ENCODE measurements at regions not wholly inside any gene's neighbourhood (a gene's known extent, or its start where the extent isn't known, plus 50 kb on each side); places are given as distances from the start of the nearest gene placed in this dataset.
"Not testable (repeated sequence)": the region's sequence is repeated elsewhere in the genome, so short reads cannot be mapped to it uniquely, and the experiment has no call there.

GRCh38 chr4:77434299-77435092 is 171.1 kb upstream of the CXCL13 start:
- no peak for DNase-seq
- intact Hi-C loops (cut with DNase I), result loop anchor here (5.0 kb wide), 1 partner anchor 192 kb away; no protein-coding TSS in a partner anchor

GRCh38 chr4:77437079-77437478 is 168.5 kb upstream of the CXCL13 start:
- intact Hi-C loops (cut with DNase I), result no loop called here
- DNase-seq, result no peak

GRCh38 chr4:77438549-77438948 is 167.1 kb upstream of the CXCL13 start:
- DNase-seq, result no peak
- intact Hi-C loops (cut with DNase I), result no loop called here

- intact Hi-C loops (cut with DNase I), result no loop called here
- no peak for DNase-seq
Observed at GRCh38 chr4:77443941-77444340, 161.7 kb upstream of the CXCL13 start.

- DNase-seq, result no peak
Observed at GRCh38 chr4:77445823-77446222, 159.8 kb upstream of the CXCL13 start.

GRCh38 chr4:77446601-77447000 is 159.0 kb upstream of the CXCL13 start:
- DNase-seq, result no peak
- intact Hi-C loops (cut with DNase I), result no loop called here

More at GRCh38 chr4:77445823-77446222, 159.8 kb upstream of the CXCL13 start:
- intact Hi-C loops (cut with DNase I), result no loop called here

GRCh38 chr4:77449171-77449570 is 156.4 kb upstream of the CXCL13 start:
- DNase-seq, result no peak
- intact Hi-C loops (cut with DNase I), result no loop called here

- intact Hi-C loops (cut with DNase I), result no loop called here
- peak in 1 of 10 donors; percentile 42 for DNase-seq
Observed at GRCh38 chr4:77450006-77450405, 155.6 kb upstream of the CXCL13 start.

GRCh38 chr4:77451530-77451929 is 154.1 kb upstream of the CXCL13 start:
- intact Hi-C loops (cut with DNase I), result no loop called here
- no peak for DNase-seq

GRCh38 chr4:77452117-77452516 is 153.5 kb upstream of the CXCL13 start:
- intact Hi-C loops (cut with DNase I); DNase-seq: not testable (repeated sequence)

GRCh38 chr4:77453911-77454310 is 151.7 kb upstream of the CXCL13 start:
- DNase-seq, result no peak
- intact Hi-C loops (cut with DNase I), result no loop called here

GRCh38 chr4:77454858-77455257 is 150.8 kb upstream of the CXCL13 start:
- no peak for DNase-seq
- intact Hi-C loops (cut with DNase I), result no loop called here

GRCh38 chr4:77464100-77464499 is 141.5 kb upstream of the CXCL13 start:
- intact Hi-C loops (cut with DNase I), result not testable (repeated sequence)

GRCh38 chr4:77465271-77465670 is 140.3 kb upstream of the CXCL13 start:
- intact Hi-C loops (cut with DNase I), result no loop called here
- no peak for DNase-seq

More at GRCh38 chr4:77464100-77464499, 141.5 kb upstream of the CXCL13 start:
- DNase-seq, result not testable (repeated sequence)

GRCh38 chr4:77466430-77466829 is 139.2 kb upstream of the CXCL13 start:
- no peak for DNase-seq
- intact Hi-C loops (cut with DNase I), result no loop called here

GRCh38 chr4:77471821-77472495 is 133.7 kb upstream of the CXCL13 start:
- intact Hi-C loops (cut with DNase I), result no loop called here
- DNase-seq, result no peak

GRCh38 chr4:77473509-77473908 is 132.1 kb upstream of the CXCL13 start:
- intact Hi-C loops (cut with DNase I), result no loop called here
- no peak for DNase-seq

- DNase-seq, result no peak
- intact Hi-C loops (cut with DNase I), result no loop called here
Observed at GRCh38 chr4:77481856-77482255, 123.8 kb upstream of the CXCL13 start.

GRCh38 chr4:77488882-77489281 is 116.7 kb upstream of the CXCL13 start:
- intact Hi-C loops (cut with DNase I), result no loop called here
- no peak for DNase-seq

- intact Hi-C loops (cut with DNase I), result no loop called here
- no peak for DNase-seq
Observed at GRCh38 chr4:77493120-77493752, 112.4 kb upstream of the CXCL13 start.

- no peak for DNase-seq
- intact Hi-C loops (cut with DNase I), result no loop called here
Observed at GRCh38 chr4:77493829-77494551, 111.6 kb upstream of the CXCL13 start.

All from posterior cingulate gyrus (tissue), 11 donors.